Activated CD8-positive, alpha-beta memory T cell treated with anti-CD3 and anti-CD28 coated beads for 24 hours (primary cell): ENCODE measurements at regions not wholly inside any gene's neighbourhood (a gene's known extent, or its start where the extent isn't known, plus 50 kb on each side); places are given as distances from the start of the nearest gene placed in this dataset.
"Not testable (repeated sequence)": the region's sequence is repeated elsewhere in the genome, so short reads cannot be mapped to it uniquely, and the experiment has no call there.

Source experiments
- DNase-seq: peaks from one replicate; pipeline ENCODE4 v3.0.0-alpha.2; 2020

DNA sequence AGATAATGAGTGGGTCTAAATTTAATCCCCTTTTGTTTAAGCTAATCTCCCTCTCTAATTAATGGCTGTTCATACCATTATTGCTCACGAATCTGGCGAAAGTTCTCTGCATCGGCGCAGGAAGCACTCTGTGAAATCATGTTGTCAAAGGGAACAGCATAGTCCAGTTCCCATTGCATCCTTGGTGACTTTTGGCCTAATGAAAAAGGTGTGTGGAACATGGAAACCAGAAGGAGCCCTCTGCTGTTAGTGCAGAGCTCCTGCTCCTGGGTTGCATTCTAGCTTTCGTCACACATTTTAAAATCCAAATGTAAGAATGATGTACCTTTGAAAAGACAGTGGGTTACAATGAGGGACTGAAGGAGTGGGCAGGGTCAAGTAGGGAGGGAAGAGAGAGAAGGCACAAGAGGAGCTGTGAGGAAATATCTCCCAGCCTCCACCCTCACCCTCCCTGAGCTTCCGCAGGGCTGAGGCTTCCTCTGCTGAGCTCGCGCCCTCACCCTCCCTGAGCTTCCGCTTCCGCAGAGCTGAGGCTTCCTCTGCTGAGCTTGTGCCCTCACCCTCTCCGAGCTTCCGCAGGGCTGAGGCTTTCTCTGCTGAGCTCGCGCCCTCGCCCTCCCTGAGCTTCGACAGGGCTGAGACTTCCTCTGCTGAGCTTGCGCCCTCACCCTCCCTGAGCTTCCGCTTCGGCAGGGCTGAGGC, 754.3 kb upstream of the TPTE start:
- not testable (repeated sequence) for DNase-seq

DNA sequence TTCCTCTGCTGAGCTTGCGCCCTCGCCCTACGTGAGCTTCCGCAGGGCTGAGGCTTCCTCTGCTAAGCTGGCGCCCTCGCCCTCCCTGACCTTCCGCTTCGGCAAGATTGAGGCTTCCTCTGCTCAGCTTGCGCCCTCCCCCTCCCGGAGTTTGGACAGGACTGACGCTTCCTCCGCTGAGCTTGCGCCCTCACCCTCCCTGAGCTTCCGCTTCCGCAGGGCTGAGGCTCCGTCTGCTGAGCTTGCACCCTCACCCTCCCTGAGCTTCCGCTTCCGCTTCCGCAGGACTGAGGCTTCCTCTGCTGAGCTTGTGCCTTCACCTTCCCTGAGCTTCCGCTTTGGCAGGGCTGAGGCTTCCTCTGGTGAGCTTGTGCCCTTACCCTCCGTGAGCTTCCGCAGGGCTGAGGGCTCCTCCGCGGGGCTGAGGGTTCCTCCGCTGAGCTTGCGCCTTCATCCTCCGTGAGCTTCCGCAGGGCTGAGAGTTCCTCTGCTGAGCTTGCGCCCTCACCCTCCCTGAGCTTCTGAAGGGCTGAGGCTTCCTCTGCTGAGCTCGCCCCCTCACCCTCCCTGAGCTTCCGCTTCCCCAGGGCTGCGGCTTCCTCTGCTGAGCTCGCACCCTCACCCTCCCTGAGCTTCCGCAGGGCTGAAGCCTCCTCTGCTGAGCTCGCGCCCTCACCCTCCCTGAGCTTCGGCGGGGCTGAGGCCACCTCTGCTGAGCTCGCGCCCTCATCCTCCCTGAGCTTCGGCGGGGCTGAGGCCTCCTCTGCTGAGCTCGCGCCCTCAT, 753.6 kb upstream of the TPTE start:
- no peak for DNase-seq

DNA sequence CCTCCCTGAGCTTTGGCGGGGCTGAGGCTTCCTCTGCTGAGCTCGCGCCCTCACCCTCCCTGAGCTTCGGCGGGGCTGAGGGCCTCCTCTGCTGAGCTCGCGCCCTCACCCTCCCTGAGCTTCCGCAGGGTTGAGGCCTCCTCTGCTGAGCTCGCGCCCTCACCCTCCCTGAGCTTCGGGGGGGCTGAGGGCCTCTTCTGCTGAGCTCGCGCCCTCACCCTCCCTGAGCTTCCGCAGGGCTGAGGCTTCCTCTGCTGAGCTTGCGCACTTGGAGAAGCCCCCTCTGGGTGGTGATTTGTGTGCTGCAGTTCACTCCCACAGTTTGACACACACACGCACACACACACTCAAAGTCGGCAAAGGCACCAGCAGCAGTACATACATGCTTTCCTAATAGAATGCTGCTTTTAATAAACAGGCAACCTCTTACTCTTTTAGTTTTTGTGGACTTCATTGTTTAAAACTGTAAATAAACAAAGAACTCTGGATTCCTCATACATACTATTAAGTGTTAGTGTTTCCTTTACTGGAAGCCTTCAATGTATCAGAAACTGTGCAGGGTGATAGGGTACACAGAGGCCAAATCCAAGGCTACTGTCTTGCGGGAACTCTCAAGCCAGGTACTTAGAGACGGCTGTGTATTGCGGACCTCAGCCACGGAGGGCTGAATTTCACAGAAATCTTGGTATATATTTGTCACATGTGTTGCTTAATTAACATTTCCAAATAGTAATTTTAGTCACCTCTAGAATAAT, 752.8 kb upstream of the TPTE start:
- not testable (repeated sequence) for DNase-seq

DNA sequence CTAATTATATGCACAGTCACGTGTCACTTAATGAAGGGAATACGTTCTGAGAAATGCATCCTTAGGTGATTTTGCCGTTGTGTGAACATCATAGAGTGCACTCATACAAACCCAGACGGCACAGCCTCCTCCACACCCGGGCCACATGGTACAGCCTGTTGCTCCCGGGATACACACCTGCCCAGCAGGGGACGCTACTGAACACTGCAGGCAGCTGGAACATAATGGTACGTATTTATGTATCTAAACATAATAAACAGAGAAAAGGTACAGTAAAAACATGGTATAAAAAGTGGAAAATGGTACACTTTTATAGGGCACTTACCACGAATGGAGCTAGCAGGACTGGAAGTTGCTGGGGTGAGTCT, 752.3 kb upstream of the TPTE start:
- not testable (repeated sequence) for DNase-seq

DNA sequence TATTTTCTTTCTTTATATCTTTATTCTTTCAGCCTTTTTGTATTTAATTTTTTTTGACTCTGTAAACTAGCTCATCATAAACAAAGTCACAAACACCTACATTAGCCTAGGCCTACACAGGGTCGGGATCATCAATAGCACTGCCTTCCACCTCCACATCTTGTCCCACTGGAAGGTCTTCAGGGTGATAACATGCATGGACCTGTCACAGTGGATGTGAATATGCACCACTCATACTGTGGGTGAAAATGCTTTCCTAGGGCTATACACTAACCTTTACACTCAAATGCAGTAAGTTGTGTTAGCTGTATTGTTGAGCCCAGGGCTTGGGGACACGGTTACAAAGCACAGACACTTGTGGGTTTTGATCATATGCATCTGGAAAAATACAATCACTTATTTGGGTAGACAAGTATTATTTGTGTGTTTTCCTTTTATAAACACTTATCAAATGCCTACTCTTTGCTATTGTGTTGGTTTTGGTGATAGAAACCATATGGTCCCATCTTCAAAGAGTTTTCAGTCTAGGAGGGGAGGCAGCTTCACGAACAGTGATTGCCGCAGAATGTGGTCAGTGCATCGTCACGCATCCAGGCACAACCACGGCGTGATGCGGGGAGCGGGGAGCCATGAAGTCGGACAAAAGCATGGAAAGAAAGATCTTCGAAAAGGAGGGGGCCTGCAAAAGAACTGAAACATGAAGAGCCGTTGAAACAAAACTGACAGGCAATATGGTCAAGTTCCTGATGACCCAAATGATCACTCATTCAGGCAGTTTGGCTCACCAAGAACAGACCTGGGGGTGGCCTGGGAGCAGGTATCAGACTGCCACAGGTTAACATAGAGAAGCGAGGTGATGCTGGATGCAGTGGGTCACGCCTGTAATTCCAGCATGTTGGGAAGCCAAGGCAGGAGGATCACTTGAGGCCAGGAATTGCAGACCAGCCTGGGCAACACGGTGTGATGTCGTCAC, 751.4 kb upstream of the TPTE start:
- DNase-seq, result not testable (repeated sequence)

DNA sequence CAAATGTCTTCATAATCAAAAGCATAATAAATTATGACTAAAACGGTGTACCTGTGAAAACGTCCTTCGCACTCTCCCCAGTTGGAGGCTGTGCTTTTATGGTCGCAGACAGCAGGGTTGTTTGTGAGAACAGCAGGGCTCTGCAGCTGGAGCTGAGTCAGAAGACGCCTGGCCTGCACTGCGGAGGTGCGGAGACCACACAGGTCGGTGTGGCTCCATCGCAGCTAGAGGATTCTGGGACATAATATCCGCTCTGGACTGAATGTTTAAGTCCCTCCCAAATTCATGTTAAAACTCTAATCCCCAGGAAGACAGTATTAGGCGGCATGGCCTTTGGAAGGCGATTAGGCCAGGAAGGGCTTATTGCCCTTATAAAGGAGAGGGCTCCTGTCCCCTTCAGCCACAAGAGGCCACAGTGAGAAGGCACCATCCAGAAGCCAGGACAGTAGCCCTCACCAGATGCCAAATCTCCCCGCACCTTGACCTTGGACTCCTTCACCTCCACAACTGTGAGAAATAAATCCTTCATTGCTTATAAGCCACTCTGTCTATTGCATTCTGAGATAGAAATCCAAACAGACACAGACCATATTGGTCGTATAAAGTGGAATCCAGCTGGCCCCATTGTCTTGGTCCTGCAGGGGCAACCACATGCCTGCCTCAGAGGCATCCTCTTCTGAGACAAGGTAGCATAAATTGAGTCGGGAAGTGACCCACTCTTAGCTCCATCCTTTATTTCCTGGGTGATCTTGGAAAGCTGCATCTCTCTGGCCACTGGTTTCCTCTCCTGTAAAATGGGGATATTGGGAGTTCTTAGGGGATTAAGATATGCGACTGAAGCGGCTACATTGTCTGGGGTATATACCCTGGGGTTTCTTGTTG, 749.7 kb upstream of the TPTE start:
- DNase-seq, result not testable (repeated sequence)

DNA sequence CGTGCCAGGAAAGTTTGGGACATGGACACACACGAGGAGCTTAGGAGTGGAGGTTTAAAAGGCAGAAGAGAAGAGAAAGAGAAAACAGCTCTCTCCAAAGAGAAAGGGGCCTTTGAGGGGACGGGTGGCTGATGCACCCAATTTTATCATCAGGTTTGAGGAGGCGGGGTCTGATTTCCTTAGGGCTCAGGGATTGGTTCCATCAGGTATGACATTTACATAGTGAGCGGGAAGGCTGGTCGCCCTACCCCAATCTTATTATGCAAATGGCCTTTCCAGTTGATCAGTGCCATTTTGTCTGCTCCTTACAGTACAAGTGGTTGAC, 749.1 kb upstream of the TPTE start:
- no peak for DNase-seq

DNA sequence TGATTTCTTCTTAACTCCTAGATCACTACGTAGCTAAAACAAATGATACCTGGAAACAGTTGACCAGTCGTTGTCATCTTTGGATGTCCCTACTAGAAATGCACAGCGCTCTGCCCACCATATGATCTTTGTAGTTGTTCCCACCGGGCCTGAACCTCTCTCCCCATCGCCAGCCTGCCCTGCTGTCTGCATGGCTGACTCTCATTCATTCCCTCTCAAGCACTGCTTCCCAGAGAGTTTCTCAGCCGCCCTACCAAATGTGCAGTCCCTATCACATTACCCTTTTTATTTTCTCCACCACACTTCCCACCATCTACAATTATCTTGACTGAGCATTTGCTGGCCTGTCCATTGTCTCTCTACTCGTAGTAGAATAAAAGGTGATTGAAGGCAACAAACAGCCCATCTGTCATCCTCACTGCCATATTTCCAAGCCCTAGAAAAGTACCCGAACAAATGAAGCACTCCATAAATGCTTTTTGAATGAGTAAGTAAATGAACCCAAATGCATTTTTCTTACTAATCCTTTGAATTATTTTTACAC, 748.4 kb upstream of the TPTE start:
- not testable (repeated sequence) for DNase-seq

DNA sequence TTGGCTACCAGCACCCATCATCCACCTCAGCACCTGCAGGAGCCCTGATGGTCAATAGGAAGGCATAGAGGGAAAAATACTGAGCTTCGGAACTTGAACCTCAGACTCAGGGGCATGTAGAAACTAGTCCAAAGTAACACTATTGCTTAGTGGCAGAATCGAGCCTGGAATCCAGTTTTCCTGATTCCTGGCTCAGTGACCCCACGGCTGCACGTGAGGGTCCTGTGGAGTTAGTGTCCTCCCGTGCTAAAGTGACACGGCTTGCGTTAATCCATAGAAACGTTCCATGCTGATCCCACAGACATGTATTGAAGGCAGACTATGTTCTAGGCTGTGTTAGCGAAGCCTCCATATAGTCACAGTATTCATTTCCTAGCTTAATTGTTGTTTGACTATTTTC, 747.0 kb upstream of the TPTE start:
- DNase-seq, result no peak

DNA sequence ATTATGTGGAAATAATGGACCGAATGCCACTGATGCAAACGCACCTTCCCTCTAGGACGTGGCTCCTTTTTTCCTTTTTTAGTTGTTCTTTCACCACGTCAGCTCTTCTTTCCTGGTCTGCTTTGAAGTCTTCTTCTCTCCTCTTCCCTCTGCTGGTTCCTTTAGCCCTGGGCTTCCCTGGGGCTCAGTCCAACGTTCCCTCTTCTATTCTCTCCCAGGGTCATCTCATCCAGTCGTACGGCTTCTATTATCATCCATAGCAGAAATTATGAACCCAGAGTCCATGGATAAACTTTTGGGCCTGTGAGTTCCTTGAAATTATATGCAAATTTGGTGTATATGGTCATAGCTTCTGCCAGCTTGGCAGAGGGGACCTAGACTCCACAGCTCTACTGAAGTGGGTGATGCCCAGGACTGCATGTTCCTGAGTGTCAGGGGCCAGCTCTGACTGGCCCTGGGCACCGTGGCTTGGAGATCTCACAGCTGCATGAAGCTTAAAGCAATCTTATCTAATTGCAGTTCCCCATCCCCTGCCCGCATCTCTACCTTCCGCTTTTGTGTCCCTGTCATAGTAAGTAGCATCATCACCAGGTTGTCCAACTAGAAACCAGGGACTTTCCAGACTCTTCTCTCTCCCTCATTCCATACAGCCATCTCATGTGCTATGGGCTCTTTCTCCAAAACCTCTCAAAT, 746.3 kb upstream of the TPTE start:
- DNase-seq, result not testable (repeated sequence)

DNA sequence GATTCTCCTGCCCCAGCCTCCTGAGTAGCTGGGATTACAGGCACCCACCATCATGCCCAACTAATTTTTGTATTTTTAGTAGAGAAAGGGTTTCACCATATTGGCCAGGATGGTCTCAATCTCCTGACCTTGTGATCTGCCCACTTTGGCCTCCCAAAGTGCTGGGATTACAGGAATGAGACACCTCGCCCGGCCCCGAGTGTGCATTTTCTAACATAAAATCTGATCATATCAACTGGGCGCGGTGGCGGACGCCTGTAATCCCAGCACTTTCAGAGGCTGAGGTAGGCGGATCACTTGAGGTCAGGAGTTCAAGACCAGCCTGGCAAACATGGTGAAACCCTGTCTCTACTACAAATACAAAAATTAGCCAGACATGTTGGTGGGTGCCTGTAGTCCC, 745.5 kb upstream of the TPTE start:
- DNase-seq, result not testable (repeated sequence)

DNA sequence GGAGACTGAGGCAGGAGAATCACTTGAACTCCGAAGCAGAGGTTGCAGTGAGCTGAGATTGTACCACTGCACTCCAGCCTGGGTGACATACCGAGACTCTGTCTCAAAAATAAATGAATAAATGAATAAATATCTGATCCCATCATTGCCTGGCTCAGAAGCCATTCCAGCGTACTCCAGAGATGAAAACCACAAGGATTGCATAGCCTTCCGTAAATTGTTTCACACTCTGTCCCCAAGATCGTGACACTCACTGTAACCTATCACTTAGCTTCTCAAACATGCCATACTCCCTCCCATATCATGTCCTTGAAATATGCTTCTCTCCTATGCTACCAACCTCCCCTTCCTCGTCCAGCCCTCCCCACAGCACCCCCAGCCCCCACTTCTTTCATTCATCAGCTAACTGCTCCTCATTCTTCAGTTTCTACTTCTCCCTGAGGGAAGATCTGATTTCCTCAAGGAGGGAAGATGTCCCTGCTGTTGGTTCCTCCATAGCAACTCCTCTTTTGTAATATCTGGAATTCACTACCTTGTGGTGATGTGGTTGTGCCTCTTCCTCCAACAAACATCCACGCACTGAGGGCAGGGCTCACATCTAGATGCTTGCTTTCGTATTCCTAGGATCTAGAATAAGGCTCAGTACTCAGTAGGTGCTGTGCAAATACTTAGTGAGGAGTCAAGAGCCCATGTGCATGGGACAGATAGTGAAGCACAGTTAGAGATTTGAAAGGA, 744.9 kb upstream of the TPTE start:
- not testable (repeated sequence) for DNase-seq

DNA sequence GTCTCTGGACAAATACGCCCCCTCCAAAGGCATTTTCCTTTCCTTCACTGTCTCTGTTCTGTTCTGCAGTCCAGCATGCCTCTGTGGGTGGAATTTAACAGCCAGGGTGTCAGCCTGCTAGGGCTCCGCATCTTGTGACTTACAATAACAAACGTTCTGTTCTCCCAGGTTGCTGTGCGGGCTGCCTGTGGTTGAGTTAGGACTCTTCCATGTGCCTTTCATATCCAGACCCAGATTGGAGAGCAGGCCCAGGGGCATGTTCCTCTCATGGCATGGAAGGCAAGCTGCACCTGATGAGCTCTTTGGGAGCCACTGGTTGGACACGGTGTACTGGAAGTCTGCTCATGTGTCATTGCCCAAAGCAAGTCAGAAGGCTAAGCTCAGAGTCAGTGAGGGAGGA, 742.8 kb upstream of the TPTE start:
- not testable (repeated sequence) for DNase-seq

DNA sequence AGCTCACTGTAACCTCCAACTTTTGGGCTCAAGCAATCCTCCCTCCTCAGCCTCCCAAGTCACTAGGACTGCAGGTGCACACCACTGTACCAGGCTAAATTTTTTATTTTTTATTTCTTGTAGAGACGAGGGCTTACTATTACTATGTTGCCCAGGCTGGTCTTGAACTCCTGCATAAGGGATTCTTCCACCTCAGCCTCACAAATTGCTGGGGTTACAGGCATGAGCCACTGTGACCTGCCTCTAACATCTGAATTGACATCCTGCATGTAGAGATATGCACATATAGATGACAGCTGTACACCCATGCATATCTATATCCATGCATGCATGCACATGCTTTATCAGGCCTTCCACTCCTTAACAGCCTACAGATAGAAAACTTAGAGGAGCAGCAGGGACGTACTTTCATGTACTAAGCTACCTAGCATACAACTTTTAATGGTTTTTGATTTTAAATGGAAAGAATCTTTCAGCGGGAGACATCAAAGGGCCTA, 740.9 kb upstream of the TPTE start:
- no peak for DNase-seq

DNA sequence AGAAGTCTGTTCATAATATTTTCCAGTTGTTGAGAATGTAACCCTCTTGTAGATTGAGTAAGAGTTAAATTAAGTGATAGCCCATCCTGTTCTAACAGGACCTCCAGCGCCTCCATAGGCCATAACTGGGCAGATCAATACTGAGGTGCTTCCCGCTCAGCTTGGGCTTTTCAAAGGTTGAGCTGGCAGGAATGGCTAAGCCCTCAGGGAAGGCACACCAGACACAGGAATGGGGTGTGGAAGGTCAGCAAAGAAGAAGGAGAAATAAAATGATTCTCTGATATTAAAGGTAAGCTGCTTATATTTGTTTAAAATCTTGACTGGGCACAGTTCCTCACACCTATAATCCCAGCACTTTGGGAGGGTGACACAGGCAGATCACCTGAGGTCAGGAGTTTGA, 737.8 kb upstream of the TPTE start:
- not testable (repeated sequence) for DNase-seq

DNA sequence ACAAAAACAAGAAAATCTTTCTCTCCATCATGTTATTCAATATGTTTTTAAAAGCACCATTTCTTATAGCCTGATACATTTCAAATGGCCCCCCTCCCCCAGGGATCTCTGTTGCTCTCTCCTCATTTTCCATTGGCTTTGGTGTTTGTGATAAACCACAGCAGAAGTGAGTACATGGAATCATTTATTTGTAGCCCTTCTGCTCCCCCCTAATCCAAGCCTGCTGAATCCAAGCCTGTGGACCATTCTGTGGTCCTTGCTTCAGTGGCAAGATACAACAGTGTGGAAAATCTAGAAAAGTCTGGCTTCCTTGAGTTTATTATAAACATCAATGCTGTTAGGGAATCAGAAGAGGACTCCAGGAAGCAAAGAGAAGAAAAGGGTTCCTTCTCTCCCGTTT, 737.2 kb upstream of the TPTE start:
- not testable (repeated sequence) for DNase-seq

DNA sequence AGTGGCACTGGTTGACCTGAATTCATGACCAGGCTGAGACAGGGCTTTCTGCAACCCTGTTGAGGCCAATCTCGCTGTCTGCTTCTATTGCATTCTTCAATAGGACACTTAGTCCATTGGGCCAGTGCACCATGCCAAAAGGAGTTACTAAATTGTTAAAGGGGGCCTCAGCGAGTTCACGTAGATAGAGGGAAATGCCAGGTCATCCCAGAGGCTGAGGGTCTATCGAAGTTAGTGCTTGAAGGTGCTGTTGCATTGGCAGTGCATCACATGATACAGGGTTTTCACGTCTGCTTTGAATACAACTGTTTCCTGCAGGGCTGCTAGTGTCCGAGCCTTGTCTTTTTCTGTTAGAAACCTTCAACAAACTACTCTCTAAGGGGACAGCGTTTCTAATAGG, 735.3 kb upstream of the TPTE start:
- DNase-seq, result not testable (repeated sequence)

DNA sequence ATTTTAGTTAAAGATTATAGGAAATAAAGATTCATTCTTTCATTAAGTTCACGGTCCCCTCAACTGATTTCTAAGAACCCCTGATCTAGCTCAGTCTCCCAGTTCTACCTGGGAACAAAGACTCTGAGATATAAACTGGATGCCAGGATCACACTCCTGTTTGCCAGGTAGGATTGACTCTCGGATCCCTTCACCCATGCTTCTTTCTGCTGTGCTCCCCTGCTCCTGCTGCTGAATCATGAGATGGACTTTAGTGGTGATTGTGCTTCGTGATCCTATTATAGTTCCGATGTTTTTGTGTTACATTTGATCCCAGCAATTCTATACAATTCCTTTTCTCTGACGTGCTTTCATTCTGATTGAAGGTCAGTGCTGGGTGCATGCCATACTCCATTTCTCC, 733.1 kb upstream of the TPTE start:
- DNase-seq, result not testable (repeated sequence)

DNA sequence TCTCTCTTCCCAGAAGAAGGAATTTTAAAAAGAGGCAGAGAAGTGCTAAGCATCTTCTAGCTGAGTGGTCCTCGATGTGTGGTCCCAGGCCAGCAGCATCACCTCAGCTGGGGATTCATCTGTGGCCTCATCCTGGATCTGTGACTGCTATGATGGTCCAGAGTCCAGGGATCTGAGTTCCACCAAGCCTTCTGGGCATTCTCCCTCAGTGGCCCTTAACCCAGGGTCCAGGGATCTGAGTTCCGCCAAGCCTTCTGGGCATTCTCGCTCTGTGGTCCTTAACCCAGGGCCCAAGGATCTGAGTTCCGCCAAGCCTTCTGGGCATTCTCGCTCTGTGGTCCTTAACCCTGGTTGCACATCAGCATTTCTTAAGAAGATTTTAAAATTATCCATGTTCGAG, 731.0 kb upstream of the TPTE start:
- not testable (repeated sequence) for DNase-seq

DNA sequence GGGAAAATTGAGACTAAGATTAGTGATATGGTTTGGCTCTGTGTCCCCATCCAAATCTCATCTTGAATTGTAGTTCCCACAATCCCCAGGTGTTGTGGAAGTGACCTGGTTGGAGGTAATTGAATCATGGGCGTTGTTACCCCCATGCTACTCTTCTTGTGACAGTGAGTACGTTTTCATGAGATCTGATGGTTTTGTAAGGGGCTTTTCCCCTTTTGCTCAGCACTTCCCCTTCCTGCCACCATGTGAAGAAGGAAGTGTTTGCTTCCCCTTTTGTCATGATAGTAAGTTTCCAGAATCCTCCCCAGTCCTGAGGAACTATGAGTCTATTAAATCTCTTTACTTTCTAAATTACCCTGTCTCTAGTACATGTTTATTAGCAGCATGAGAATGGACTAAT, 729.9 kb upstream of the TPTE start:
- not testable (repeated sequence) for DNase-seq
